GM18873 (cell line): ENCODE measurements at regions not wholly inside any gene's neighbourhood (a gene's known extent, or its start where the extent isn't known, plus 50 kb on each side); places are given as distances from the start of the nearest gene placed in this dataset.

ENCODE experiments used
- ATAC-seq: cut with Tn5 transposase; IDR thresholded peaks from one replicate; pipeline ENCODE4 v1.9.1; 2021; ENCODE audit warnings: mild to moderate bottlenecking, moderate library complexity, moderate number of reproducible peaks; ENCODE audit not compliant: unreplicated experiment, low FRiP score

DNA sequence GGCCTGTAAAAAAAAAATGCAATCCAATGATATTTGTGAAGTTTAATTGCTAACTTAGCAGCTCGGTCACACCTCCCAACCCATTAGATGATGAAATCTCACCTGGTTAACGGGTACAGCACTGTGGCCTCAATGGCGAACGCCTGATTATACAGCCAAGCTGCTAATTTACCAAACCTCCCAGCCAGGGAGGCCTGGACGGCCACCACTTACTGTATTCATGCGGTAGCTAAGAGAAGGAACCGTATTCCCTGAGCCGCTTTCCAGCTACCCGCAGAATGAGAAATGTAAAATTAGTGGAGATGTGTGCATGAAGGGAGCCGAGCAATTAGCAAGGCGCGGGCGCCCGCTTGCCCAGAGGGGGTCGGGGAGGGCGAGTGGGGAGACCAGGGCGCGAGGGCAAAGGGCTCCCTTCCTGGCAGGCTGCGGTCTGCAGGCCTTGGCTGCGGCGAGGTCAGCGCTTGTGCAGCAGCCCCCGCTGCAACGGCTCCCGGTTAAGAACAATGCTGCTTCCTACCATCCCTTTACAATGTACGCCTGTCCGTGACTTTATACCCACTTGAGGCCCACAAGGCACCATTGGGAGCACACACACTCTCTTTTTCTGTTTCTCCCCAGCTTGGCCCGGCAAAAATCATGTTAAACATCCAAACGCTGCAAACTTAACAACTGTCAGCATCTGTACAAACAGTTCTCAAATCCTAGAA lies 70.4 kb upstream of the TBCA start:
- ATAC-seq = no peak

DNA sequence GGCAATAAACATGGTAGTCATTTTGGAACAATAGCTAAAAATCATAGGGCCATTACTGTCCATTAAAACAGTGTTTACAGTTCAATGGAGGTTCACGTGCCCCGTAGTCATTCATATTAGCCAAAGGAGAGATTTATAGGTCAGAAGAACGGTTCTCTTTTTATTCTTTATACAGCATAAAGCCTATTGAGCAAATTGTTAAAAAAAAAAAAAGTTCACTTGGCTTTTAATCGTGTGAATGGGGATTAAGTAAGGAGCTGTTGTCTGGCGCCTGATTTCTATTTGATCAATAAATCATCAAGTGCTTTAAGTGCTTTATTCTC lies 69.1 kb upstream of the TBCA start:
- ATAC-seq = no peak

DNA sequence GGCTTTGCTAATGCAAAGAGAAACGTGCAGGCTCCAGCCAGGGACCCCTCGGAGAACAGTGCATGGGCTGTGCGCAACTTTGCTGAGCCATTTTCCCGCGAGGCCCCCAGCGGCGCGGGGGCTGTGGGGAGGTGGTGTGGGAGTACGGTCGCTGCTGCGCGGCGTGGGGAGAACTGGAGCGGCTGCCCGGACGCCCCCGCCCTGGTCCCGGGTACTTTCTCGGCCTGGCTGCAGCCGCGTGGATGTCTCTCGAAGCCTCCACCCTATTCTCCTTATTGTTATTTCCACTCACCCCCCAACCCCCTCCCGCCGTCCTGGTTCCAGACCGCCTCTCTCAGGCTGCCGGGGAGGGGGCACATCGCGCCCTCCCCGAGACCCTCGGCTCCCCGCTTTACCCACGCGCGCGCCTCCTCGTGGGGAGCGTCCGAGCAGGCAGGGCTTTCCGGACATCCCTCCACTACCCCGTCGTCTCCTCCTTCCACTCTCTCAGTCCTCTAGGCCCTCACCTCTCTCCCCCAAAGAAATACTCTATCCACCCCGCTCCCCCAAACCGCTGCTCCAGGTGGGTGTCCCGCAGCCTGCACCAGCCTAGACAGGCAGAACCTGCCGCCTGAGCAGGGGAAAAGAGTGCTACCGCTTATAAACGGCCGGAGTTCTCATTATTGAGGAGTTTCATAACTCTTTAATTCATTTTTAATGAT lies 68.6 kb upstream of the TBCA start:
- no peak for ATAC-seq

DNA sequence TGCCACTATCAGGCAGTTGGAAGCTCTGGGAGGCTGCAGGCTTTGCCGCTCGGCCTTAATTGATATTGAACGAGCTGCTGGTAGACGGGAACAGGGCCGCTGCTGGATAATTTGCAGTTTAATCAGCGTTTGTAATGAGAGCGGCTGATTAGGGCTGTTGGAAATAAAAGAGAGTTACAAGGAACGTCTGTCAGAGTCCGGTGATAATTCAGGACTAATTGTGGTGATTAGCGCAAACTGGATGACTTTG lies 68.2 kb upstream of the TBCA start:
- no peak for ATAC-seq

DNA sequence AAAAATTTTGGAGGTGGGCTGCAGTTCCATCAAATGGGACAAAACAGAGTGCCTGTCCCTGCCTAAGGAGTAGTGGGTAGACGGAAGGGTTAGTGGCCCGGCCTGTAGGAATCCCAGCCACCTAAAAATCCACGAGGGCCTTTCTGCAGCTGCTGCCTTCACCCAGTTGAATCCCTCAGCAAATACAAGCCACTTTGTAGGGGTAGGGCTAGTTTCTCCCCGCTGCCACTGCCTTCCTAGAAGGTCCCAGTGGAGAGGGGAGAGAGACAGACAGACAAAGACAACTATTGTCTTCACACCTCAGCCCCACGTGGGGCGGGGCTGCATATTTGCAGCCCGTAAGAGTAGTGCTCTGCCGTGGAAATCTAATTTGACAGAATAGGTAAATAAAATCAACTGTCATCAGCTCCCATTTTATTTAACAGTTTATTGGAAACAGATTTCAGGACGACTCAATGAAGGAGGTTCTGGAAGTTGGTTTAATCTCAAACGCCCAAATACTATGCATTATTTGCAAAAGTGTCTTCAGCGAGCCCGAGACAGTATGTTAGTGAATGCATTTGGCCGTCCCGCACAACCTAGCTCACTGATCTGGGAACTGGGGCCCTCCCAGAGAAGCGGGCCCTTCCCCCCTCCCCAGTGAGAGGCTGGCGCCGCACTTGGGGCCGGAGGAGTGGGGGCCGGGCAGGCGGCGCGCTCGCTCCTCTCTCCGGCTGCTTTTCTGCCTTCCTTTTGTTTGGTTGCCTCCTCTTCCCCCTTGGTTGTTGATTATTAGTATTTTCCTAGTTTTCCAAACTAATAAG lies 67.6 kb upstream of the TBCA start:
- ATAC-seq = no peak

DNA sequence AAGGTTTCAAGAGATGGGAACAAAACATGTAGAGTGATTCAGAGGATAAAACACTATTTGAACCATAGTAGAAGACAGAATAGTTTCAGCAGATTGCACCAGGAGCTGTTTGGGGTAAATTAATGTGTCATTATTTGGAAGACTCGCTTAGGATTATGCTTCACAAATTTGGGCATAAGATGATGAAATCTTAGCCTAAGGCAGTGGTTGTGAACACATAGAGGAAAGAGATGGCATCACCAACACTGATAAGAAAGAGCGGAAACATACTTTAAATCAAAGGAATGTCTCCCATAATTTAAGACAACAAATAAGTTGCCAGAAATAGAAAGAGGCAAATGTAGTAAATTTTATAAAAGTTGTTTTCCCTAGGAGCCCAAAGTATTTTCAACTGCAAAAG lies 66.1 kb upstream of the TBCA start:
- ATAC-seq = no peak

DNA sequence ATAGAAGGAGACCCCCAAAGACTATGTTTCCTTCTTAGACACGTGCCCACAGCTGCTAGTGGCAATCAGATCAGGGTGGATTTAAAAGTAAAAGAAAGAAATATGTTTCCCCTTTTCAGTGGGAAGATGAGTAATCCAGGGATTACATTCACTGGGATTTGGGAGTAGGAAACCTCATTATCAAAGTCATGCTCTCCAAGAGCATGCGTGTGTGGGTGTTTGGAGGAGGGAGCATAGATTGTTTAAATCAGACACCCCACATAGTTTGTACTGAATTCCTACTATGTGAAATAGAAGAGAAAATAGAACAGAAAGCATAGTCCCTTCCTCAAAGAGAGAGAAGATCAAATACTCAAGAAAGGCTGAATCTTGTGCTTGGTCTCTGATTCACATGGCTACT lies 65.5 kb upstream of the TBCA start:
- ATAC-seq = no peak

DNA sequence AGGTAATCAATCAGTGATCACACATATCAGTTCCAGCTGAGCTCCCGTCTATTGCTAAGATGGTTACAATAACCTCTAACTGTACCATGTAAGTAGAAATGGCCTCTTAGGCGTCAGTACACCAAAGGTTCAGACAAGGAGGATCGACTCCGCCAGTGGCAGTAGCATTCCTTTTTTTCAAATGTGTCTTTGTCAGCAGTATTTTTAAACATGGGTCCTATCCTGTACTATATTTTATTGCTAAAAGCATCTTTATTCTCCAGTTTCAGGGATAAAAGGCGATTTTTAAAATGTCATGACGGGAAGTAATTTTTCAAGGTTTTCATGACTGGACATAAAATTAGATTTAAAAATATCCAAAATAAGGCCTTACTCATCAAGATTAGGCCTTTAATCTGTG lies 64.8 kb upstream of the TBCA start:
- no peak for ATAC-seq

DNA sequence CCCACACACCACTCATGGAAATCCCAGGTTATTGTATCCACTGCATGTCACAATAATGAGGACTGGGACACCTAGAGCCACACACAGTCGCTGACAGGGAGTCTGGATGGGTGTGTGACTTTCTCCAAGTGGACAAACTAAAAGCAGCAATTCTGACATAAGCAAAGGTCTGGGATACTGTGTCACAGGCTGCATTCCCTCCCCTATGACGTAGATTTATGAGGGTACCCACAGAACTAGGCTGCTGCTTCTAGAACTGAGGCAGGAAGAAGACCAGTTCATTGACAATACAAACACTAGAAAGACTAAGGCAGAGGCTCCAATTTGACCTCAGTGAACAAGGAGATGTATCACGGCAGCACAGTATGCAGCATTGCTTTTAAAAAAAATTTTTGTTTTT lies 63.6 kb upstream of the TBCA start:
- no peak for ATAC-seq

DNA sequence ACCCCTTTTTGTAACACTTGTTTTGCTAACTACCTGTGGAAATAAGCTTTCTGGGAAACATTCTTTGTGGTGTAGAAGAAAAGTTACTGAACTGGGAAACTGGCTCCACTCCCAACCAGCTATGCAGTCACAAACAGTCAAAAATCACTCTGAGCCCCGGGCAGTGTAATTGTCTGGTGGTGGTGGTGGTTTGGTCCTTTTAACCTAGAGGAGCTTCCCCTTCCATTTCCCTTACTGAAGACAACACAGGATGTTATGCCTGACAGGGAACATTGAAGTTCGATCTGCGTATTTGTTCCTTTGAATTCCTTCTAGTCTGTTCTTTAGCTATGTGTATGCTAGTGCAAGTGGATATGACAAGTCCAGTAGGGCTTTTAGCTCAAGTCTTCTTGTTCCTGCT lies 56.8 kb upstream of the TBCA start:
- no peak for ATAC-seq

DNA sequence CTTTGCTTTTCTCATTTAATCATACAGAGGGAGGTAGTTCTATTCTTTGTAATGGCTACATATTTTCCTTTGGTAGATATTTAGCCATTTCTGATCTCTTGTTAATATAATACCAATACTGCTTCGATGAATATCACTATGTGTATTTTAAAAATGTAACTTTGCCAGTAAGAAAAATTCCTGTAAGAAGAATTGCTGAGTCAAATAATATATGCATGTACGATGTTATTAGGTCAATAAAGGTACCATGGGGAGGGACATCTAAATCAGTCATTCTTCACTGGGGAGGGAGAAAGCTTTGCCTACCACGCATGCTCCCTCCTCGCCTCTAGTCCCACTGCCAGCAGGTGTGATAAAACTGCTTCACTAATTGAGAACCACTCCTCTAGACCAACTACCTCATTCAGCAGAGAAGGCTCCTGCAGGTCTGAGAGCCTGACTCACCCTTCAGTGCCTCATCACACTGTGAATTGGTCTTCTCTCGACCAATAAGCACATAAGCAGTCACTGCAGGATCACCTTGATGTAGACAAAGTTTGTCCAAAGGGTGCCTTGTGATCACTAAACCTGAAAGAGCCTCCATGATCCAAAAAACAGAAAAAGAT lies 56.1 kb upstream of the TBCA start:
- no peak for ATAC-seq

DNA sequence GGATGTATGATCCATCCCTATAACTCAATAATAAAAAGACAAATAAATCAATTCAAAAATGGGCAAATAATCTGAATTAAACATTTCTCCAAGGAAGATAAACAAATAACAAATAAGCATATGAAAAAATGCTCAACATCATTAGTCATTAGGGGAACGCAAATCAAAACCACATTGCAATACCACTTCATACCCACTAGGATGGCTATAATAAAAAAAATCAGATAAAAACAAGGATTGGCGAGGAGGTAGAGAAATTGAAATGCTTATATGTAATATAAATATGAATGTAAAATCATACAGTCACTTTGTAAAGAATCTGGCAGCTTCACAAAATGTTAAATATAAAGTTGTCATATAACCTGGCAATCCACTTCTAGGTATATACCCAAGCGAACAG lies 52.3 kb upstream of the TBCA start:
- no peak for ATAC-seq
